ENCODE measurements at regions not wholly inside any gene's neighbourhood (a gene's known extent, or its start where the extent isn't known, plus 50 kb on each side); places are given as distances from the start of the nearest gene placed in this dataset.

DNA sequence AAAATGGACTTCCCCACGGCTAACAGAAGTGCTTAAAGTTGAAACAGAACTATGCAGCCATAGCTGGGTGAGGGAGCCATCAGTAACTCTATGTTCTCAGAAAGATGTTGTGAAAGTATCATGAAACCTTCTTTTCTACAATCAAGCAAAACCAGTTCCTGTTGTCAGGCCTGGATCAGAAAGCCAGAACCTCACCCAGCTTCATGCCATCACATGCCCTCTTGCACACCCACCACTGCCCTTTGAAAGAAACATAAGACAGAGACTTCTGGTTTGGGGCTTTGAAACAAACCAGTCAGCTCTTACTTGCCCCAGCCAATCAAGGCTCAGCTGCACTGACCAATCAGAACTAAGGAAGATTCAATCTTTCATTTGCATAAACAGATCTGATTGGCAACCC is 230.8 kb upstream of the FERD3L start:
- Histone ChIP-seq H3K4me2 (no peak overlapping the region), H3K27me3 (ENCODE audit: insufficient read depth, low read depth) (no peaks in the 10 kb centered on the region), H3K79me2 (ENCODE audit: insufficient read depth, low read depth) (no peaks in the 10 kb centered on the region), H3K9ac (no peak overlapping the region), H4K20me1 (ENCODE audit: insufficient read depth) (no peaks in the 10 kb centered on the region), H3K4me3 (IDR thresholded peaks at IDR 0.05; ENCODE audit: insufficient read depth, low read depth, low read length) (no peak overlapping the region), H3K36me3 (ENCODE audit: insufficient read depth) (no peaks in the 10 kb centered on the region), H3K27ac (no peak overlapping the region), H2AFZ (ENCODE audit: low read depth) (no peak overlapping the region), H3K4me1 (ENCODE audit: low read depth, poor library complexity, severe bottlenecking) (no peaks in the 10 kb centered on the region)
- TF ChIP-seq, protein P1, sequence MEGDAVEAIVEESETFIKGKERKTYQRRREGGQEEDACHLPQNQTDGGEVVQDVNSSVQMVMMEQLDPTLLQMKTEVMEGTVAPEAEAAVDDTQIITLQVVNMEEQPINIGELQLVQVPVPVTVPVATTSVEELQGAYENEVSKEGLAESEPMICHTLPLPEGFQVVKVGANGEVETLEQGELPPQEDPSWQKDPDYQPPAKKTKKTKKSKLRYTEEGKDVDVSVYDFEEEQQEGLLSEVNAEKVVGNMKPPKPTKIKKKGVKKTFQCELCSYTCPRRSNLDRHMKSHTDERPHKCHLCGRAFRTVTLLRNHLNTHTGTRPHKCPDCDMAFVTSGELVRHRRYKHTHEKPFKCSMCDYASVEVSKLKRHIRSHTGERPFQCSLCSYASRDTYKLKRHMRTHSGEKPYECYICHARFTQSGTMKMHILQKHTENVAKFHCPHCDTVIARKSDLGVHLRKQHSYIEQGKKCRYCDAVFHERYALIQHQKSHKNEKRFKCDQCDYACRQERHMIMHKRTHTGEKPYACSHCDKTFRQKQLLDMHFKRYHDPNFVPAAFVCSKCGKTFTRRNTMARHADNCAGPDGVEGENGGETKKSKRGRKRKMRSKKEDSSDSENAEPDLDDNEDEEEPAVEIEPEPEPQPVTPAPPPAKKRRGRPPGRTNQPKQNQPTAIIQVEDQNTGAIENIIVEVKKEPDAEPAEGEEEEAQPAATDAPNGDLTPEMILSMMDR (conservative IDR thresholded peaks at IDR 0.05; ENCODE audit: low read depth, low read length), result no peak

DNA sequence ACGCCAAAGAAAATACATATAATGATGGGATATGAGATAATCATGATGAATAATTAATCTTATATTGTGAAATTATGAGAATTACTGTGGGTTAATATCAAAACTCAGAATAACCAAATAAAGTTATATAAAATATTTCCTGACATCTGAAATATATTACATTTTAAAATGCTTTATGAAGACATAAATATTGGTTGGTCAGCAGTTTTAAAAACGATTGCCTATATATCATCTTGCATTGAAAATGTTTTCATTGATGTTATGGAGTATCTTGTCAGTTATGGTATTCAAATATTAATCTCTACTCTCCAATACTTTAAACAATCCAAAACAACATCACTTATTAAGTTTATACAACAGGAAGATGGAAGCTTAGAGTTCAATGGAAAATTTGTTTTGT is 228.1 kb upstream of the FERD3L start:
- H3K4me3 ChIP-seq (IDR thresholded peaks at IDR 0.05; ENCODE audit: insufficient read depth, low read depth, low read length), result no peak overlapping the region
- TF ChIP-seq, protein P1 (conservative IDR thresholded peaks at IDR 0.05; ENCODE audit: low read depth, low read length), result no peak
- no peak overlapping the region for H3K9ac ChIP-seq
- H4K20me1 ChIP-seq (ENCODE audit: insufficient read depth), result no peaks in the 10 kb centered on the region
- H3K79me2 ChIP-seq (ENCODE audit: insufficient read depth, low read depth), result no peaks in the 10 kb centered on the region
- no peak overlapping the region for H3K4me2 ChIP-seq
- H3K27ac ChIP-seq, result no peak overlapping the region
- no peaks in the 10 kb centered on the region for H3K36me3 ChIP-seq (ENCODE audit: insufficient read depth)
- no peaks in the 10 kb centered on the region for H3K4me1 ChIP-seq (ENCODE audit: low read depth, poor library complexity, severe bottlenecking)
- H3K27me3 ChIP-seq (ENCODE audit: insufficient read depth, low read depth), result no peaks in the 10 kb centered on the region
- H2AFZ ChIP-seq (ENCODE audit: low read depth), result no peak overlapping the region

DNA sequence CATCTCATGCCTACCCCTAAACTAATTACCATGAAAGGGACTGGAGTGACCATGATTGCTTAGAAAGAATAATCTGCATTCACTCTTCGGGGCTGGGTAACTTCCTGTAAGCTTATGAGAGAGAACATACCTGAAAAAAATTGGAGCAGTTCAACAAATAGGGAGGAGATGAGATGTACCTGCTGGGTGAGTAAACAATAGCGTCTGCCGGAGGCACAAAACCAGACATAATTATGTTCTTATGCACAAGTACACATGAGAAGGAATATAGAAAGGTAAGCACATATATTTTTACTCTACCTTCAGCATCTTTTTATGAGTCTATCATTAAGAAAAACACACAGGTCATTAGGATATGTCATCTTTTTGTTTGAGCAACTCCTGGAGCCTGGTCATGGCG is 224.6 kb upstream of the FERD3L start:
- no peak overlapping the region for H3K4me2 ChIP-seq
- no peak overlapping the region for H3K9ac ChIP-seq
- H3K4me3 ChIP-seq (IDR thresholded peaks at IDR 0.05; ENCODE audit: insufficient read depth, low read depth, low read length), result no peak overlapping the region
- no peaks in the 10 kb centered on the region for H3K4me1 ChIP-seq (ENCODE audit: low read depth, poor library complexity, severe bottlenecking)
- no peak overlapping the region for H3K27ac ChIP-seq
- TF ChIP-seq, protein P1 (conservative IDR thresholded peaks at IDR 0.05; ENCODE audit: low read depth, low read length), result no peak
- H3K27me3 ChIP-seq (ENCODE audit: insufficient read depth, low read depth), result no peaks in the 10 kb centered on the region
- H3K79me2 ChIP-seq (ENCODE audit: insufficient read depth, low read depth), result no peaks in the 10 kb centered on the region
- H3K36me3 ChIP-seq (ENCODE audit: insufficient read depth), result no peaks in the 10 kb centered on the region
- no peak overlapping the region for H2AFZ ChIP-seq (ENCODE audit: low read depth)
- no peaks in the 10 kb centered on the region for H4K20me1 ChIP-seq (ENCODE audit: insufficient read depth)

DNA sequence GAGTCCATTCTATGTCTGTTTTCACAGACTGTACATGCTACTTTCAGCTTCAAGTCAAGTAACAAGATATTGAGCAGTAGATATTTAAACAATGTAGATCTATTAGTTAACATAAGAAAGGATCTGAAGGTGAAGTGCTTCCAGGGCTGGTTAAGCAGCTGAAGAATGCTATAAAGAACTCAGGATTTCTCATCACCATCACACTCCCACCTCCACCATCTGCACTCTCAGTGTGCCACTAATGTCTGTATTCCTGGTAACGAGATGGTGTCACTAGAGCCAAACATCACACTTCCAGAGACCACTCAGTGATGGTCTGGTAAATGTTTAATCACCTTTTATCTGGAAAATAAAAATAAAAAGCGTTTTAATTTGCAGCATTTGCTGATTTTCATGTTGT is 224.0 kb upstream of the FERD3L start:
- Histone ChIP-seq H3K36me3 (ENCODE audit: insufficient read depth) (no peaks in the 10 kb centered on the region), H3K9ac (no peak overlapping the region), H3K27ac (no peak overlapping the region), H3K4me1 (ENCODE audit: low read depth, poor library complexity, severe bottlenecking) (no peaks in the 10 kb centered on the region), H3K79me2 (ENCODE audit: insufficient read depth, low read depth) (no peaks in the 10 kb centered on the region), H3K4me2 (no peak overlapping the region), H3K4me3 (IDR thresholded peaks at IDR 0.05; ENCODE audit: insufficient read depth, low read depth, low read length) (no peak overlapping the region), H3K27me3 (ENCODE audit: insufficient read depth, low read depth) (no peaks in the 10 kb centered on the region), H4K20me1 (ENCODE audit: insufficient read depth) (no peaks in the 10 kb centered on the region), H2AFZ (ENCODE audit: low read depth) (no peak overlapping the region)
- TF ChIP-seq, protein P1 (conservative IDR thresholded peaks at IDR 0.05; ENCODE audit: low read depth, low read length), result no peak

Measured in KMS-11 (cell line).